ENCODE measurements at regions not wholly inside any gene's neighbourhood (a gene's known extent, or its start where the extent isn't known, plus 50 kb on each side); places are given as distances from the start of the nearest gene placed in this dataset.

GRCh38 chr20:40591119-40591518 is 97.9 kb downstream of the MAFB start:
- H2AFZ ChIP-seq (ENCODE audit: low read length) = no peak overlapping the region
- no peak overlapping the region for H3K4me3 ChIP-seq (ENCODE audit: low read length, poor library complexity, severe bottlenecking)
- H3F3A ChIP-seq (ENCODE audit: low read depth) = no peaks in the 10 kb centered on the region
- H3K9me2 ChIP-seq (replicated peaks; ENCODE audit: low read depth, low read length) = no peaks in the 10 kb centered on the region
- TF ChIP-seq EZH2phosphoT487 (IDR thresholded peaks at IDR 0.05; ENCODE audit: borderline replicate concordance) = no peak
- TF ChIP-seq CTCF (conservative IDR thresholded peaks at IDR 0.05; ENCODE audit: low read length) = no peak
- H3K36me3 ChIP-seq (ENCODE audit: insufficient read depth, low read length) = no peaks in the 10 kb centered on the region
- H4K20me1 ChIP-seq (ENCODE audit: insufficient read depth, low read length, poor library complexity, severe bottlenecking) = no peaks in the 10 kb centered on the region
- no peaks in the 10 kb centered on the region for H3K4me1 ChIP-seq (ENCODE audit: insufficient read depth, low read length, poor library complexity, severe bottlenecking)
- H3K79me2 ChIP-seq (ENCODE audit: insufficient read depth, low read length) = no peaks in the 10 kb centered on the region
- no peaks in the 10 kb centered on the region for H3K27me3 ChIP-seq (ENCODE audit: insufficient read depth, low read length, poor library complexity, severe bottlenecking)
- no peak overlapping the region for H3K4me2 ChIP-seq (ENCODE audit: low read depth, low read length, poor library complexity, severe bottlenecking)
- no peaks in the 10 kb centered on the region for H3K9me3 ChIP-seq (ENCODE audit: insufficient read depth, low read depth, low read length)
- H3K9ac ChIP-seq (ENCODE audit: low read depth, low read length, poor library complexity, severe bottlenecking) = no peak overlapping the region

GRCh38 chr20:40589581-40589980 is 99.5 kb downstream of the MAFB start:
- Histone ChIP-seq H3K9me3 (ENCODE audit: insufficient read depth, low read depth, low read length) (no peaks in the 10 kb centered on the region), H3K4me2 (ENCODE audit: low read depth, low read length, poor library complexity, severe bottlenecking) (no peak overlapping the region), H3F3A (ENCODE audit: low read depth) (no peaks in the 10 kb centered on the region), H3K9me2 (replicated peaks; ENCODE audit: low read depth, low read length) (no peaks in the 10 kb centered on the region), H4K20me1 (ENCODE audit: insufficient read depth, low read length, poor library complexity, severe bottlenecking) (no peaks in the 10 kb centered on the region), H3K27me3 (ENCODE audit: insufficient read depth, low read length, poor library complexity, severe bottlenecking) (no peaks in the 10 kb centered on the region), H3K79me2 (ENCODE audit: insufficient read depth, low read length) (no peaks in the 10 kb centered on the region), H3K4me3 (ENCODE audit: low read length, poor library complexity, severe bottlenecking) (no peak overlapping the region), H2AFZ (ENCODE audit: low read length) (no peak overlapping the region), H3K36me3 (ENCODE audit: insufficient read depth, low read length) (no peaks in the 10 kb centered on the region), H3K9ac (ENCODE audit: low read depth, low read length, poor library complexity, severe bottlenecking) (no peak overlapping the region), H3K4me1 (ENCODE audit: insufficient read depth, low read length, poor library complexity, severe bottlenecking) (no peaks in the 10 kb centered on the region)
- no peak for TF ChIP-seq CTCF (conservative IDR thresholded peaks at IDR 0.05; ENCODE audit: low read length)
- TF ChIP-seq EZH2phosphoT487 (IDR thresholded peaks at IDR 0.05; ENCODE audit: borderline replicate concordance) = no peak

- no peaks in the 10 kb centered on the region for H3K9me3 ChIP-seq (ENCODE audit: insufficient read depth, low read depth, low read length)
- TF ChIP-seq EZH2phosphoT487 (IDR thresholded peaks at IDR 0.05; ENCODE audit: borderline replicate concordance) = no peak
- no peak for TF ChIP-seq CTCF (conservative IDR thresholded peaks at IDR 0.05; ENCODE audit: low read length)
Observed at GRCh38 chr20:40588891-40589290, 100.1 kb downstream of the MAFB start.

More at GRCh38 chr20:40588891-40589290, 100.1 kb downstream of the MAFB start:
- H2AFZ ChIP-seq (ENCODE audit: low read length) = no peak overlapping the region
- no peaks in the 10 kb centered on the region for H3K9me2 ChIP-seq (replicated peaks; ENCODE audit: low read depth, low read length)
- H3K79me2 ChIP-seq (ENCODE audit: insufficient read depth, low read length) = no peaks in the 10 kb centered on the region
- no peaks in the 10 kb centered on the region for H3K36me3 ChIP-seq (ENCODE audit: insufficient read depth, low read length)
- H3K4me1 ChIP-seq (ENCODE audit: insufficient read depth, low read length, poor library complexity, severe bottlenecking) = no peaks in the 10 kb centered on the region
- H3F3A ChIP-seq (ENCODE audit: low read depth) = no peaks in the 10 kb centered on the region
- H3K4me3 ChIP-seq (ENCODE audit: low read length, poor library complexity, severe bottlenecking) = no peak overlapping the region
- H4K20me1 ChIP-seq (ENCODE audit: insufficient read depth, low read length, poor library complexity, severe bottlenecking) = no peaks in the 10 kb centered on the region
- H3K9ac ChIP-seq (ENCODE audit: low read depth, low read length, poor library complexity, severe bottlenecking) = no peak overlapping the region
- H3K27me3 ChIP-seq (ENCODE audit: insufficient read depth, low read length, poor library complexity, severe bottlenecking) = no peaks in the 10 kb centered on the region
- no peak overlapping the region for H3K4me2 ChIP-seq (ENCODE audit: low read depth, low read length, poor library complexity, severe bottlenecking)
